Suppressor macrophage (primary cell): ENCODE measurements at regions not wholly inside any gene's neighbourhood (a gene's known extent, or its start where the extent isn't known, plus 50 kb on each side); places are given as distances from the start of the nearest gene placed in this dataset.
"Not testable (repeated sequence)": the region's sequence is repeated elsewhere in the genome, so short reads cannot be mapped to it uniquely, and the experiment has no call there.

Source experiments
- DNase-seq, 4 experiments: peaks; one replicate each; pipeline ENCODE4 v3.0.0-alpha.2; 2020 to 2022

DNA sequence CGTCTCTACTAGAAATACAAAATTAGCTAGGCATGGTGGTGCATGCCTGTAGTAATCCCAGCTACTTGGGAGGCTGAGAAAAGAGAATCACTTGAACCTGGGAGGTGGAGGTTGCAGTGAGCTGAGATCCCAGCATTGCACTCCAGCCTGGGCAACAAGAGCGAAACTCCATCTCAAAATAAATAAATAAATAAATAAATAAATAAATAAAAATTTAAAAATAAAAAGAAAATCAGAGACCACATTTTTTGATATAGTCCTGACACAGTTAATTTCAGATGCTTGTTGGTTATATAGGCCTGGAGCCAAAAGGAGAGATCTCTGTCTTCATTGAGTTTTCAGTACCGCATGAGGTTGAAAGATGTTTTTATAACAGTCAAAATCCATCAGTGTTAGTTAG is 388.3 kb downstream of the PRELID2 start:
- not testable (repeated sequence) for DNase-seq

DNA sequence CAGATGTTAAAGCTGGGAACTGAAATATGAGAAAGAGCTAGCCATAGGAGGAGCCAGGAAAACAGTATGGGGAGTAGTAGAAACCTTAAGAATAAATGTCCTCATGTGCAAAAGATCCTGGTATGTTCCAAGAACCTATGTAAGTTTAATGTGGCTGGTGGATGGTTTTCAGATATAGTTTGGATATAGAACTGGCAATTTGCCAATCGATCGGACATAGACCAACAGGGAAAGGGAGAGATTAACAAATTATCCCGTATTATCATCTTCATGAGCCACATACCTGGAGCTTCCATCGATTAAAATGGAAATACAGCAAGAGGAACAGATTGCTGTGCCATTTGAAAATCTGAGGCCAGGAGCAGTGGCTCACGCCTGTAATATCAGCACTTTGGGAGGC is 388.7 kb downstream of the PRELID2 start:
- no peak for DNase-seq

DNA sequence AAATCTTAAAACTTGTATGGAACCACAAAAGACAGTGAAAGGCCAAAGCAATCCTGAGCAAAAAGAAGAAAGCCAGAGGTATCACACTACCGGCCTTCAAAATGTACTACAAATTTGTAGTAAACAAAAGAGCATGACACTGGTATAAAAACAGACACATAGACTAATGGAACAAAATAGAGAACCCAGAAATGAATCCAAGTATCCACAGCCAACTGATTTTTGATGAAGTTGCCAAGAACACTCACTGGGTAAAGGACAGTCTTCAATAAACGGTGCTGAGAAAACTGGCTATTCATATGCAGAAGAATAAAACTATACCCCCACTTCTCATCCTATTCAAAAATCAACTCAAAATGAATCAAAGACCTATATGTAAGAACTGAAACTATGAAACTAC is 390.1 kb downstream of the PRELID2 start:
- no peak for DNase-seq

DNA sequence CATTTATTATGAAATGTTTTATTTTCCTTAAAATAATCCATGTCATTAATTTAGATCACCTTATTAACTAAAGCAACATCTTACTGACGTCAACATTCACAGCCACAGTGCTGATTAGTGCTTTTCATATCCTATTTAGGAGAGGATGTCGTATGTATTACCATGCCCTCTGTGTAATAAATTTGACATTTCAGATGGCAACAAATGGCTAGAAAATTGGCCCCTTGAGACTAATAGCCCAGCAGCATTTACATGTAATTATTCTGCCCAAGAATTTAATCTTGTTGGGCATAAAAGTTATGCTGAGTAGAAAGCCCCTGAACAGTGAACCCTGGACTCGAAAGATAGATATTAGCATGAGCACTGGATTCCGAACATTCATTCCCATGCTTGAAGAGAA is 391.2 kb downstream of the PRELID2 start:
- no peak for DNase-seq

DNA sequence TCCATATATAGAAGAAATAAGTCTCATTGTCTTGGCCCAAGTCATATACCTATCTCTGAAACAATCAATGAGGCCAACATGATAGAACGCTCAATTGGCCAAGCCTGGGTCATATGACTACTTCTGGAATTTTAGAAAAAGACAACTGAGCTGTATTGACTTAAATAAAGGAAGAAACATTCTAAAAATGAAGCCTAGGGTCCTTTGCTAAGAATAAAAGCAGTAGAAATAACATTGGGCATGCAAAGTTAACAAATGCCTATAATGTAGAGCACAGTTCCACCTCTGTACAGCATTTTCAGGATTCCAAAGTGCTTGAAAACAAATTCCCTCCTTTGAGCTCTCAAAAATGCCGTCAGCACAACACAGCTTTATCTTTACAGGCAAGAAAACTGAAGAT is 391.8 kb downstream of the PRELID2 start:
- no peak for DNase-seq

DNA sequence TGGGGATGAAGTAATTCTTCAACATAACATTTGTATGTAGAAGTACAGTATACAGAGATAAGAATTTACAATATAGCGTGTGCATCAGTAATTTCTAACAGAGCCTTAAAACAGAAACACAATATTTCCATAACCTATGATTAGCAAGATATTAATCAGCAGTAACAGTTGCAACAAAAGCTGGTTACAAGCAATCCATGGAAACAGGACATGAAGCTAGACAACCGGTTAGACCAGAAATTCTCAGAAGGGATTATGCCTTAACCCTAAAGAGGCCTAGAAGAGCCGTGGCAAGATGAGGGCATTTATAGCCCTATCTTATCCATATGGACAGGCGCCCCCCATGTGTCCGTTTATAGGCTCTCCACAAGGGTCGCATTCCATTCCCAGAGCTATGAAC is 392.5 kb downstream of the PRELID2 start:
- not testable (repeated sequence) for DNase-seq

DNA sequence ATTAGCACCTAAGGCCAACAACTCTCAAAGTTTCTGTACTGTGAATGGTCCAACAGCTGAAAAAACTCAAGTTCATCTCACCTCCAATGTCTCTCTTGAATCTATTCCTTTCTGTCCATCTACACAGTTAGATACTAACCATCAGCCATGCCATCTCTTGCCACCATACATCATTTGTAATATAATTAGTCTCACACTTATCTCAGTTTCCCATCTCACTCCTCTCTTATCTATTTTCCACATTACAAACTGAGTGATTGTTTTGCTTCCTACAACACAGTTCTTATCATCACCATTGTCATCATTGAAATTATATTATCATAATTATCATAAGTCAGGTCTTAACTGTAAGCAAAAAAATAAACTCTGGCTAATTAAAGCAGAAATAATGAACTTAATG is 393.9 kb downstream of the PRELID2 start:
- DNase-seq, result no peak

DNA sequence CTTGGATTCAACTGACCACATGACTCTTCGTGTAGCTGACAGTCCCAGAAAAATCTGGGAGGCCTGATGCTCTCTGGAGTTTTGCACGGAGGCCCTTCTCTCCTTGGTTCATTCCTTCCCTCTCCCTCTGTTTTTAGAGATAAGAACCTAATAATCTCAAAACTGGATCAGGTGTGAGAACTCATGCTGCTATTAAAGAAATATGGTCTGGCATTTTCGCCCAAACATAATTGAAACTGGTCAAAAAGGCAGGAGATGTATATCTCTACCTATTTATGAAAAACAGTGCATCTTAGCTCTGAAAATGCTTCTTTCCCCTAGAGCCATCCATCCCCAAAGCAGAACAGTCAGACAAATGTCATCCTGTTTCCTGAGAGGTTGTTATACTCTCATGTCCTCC is 397.5 kb downstream of the PRELID2 start:
- no peak for DNase-seq

DNA sequence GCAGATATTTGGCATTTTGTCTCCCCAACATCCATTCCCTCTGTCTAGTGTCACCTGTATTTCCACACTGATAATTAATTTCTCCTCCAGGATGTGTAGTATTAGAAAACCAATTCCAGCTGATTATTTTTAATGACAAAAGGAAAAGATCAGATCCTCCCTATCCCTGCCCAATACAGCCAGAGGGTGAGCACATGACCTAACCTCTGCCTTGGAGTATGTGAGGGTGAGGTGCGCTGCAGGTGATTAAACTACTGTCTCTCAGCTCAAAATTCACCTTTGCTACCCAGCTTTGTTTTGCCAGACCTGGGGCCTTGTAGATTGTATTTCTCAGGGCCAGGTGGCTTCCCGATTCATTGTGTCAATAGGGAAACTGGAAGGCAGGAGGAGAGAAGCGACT is 402.1 kb downstream of the PRELID2 start:
- no peak for DNase-seq

DNA sequence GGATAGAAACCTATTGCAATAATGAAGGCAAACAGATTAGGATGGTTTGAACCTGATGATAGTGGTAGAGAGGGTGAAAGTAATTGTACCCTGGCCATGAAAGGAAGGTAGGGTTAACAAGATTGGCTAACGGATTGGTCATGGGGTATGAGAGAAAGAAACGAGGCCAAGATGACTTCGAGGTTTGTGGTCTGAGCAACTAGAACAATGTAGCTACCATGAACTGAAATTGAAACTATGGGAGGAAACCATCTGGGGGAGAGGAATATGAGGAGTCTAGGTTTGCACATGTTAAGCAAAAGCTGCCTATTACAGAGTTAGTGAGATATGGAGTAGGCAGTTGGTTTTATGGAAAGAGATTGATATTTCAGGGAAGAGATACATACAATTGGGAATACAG is 406.0 kb downstream of the PRELID2 start:
- DNase-seq, result no peak

DNA sequence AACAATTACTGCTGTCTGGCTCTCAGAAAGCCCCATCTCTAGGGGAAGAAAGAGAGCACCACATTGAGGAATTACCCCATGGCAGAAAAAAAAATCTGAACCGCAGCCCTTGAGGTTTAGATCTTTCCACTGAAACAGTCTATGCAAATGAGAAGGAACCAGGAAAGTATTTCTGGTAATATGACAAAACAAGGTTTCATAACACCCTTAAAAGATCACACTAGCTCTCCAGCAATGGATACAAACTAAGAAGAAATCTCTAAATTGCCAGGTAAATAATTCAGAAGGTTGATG is 427.1 kb downstream of the PRELID2 start:
- no peak for DNase-seq

DNA sequence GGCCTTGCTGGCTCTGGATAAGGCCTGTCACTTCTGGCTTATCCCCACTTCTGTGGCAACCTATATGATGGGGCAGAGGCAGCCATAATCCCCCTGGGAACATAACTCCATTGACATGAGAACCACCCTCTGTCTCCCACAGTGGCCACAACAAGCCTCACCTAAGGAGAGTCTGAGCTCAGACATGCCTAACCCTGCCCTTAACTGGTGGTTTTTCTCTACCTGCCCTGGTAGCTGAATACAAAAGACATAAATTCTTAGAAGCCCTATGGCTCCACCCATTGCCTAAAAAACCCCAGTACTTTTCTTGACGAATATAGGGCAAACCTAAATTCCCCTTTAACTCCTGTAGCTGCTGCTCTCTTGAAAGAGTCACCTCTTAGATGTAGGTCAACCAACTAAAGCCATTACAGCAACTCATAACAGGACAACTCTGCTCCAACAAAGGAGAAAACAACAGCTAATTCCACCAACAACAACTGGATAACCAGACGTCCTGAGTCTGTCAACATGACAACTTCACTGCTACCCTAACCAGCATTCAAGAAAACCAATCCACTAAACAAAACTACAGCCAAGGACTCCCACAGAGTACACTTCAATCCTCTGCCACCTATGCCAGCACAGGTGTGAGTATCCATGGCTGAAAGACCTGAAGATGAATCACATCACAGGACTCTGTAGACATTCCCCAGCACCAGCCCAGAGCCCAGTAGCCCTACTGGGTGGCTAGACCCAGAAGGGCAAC is 427.7 kb downstream of the PRELID2 start:
- no peak for DNase-seq

DNA sequence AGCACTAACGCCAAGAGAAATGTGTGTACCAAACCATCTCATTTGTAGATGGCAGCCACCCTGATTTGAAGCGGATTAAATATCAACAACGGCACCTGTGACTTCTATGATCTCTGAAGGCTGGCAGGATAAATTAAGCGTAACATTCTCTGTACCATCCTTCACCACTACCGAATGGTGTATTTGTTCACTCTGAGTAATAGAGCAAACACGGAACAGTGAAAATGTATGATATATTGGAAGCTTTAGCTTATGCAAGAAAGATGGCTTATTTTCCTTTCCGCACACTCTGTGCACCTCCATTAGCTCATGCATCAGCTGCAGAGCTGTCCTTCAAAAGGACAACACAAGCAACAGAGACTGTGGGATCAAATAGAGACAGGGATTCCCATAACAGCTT is 431.1 kb downstream of the PRELID2 start:
- no peak for DNase-seq

DNA sequence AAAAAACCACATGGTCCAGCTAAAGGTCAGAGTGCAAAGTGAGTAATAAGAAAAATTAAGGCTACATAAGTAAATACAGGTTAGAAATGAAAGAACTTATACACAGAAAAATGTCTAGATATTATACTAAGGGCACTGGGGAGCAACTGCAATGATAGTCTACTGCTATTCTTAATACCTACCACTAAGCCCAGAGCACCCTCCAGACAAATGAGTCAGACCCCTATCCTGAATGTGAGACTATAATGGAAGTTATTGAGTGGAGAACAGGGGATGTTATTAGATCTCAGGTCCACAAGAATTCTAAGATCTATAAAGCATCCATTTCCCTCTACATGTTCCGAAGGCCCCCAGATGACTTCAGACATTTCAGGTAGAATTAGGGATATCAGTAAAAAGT is 438.3 kb downstream of the PRELID2 start:
- no peak for DNase-seq

DNA sequence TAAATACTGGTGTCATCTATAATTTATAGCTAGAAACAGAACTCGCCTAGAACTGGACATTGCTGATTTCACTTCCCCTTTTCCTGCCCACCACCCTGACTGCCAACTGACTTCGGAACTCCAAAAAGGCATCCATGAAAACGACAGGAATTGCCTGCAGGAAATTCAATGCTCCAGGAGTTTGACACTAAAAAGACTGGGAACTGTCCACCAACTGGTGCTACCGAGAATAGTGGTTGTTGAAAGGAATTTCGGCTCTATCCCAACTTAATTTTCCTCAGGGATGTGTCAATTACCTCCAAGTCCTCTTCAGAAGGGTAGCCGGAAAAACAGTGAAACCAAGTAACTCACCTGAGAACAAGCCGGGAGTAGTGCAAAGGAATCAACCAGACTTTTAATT is 440.0 kb downstream of the PRELID2 start:
- not testable (repeated sequence) for DNase-seq

DNA sequence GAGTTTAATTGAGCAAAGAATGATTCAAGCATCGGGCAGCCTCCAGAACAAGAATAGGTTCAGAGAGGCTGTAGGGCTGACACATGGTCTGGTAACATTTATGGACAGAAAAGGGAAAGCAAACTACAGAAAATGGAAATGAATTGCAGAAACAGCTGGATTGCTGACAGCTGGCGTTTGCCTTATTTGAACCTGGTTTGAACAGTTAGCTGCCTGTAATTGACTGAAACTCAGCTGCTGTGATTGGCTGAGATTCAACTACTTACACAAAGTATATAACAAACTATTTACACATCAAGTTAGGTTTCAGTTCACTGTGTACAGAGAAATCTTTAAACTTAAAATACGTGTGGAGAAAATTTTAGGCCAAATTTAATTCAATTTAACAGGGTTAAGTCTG is 441.7 kb downstream of the PRELID2 start:
- DNase-seq, result no peak

DNA sequence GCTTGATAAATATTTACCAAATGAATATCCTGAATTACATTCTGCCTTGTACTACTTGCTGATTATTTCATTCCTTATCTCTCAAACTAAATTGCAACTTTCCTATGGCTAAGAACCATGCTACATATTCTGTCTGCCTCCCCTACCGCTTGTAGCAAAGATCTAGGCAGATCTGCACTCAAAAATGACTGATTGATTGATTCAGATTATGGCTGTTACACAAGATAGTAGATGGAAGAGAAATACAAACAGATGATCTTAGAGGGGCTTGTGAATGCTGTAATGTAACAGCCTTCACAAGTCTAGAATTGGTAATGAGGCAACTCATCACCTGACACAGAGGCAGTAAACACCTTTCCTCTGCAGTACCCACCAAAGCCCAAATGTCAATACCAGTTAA is 446.1 kb downstream of the PRELID2 start:
- no peak for DNase-seq

DNA sequence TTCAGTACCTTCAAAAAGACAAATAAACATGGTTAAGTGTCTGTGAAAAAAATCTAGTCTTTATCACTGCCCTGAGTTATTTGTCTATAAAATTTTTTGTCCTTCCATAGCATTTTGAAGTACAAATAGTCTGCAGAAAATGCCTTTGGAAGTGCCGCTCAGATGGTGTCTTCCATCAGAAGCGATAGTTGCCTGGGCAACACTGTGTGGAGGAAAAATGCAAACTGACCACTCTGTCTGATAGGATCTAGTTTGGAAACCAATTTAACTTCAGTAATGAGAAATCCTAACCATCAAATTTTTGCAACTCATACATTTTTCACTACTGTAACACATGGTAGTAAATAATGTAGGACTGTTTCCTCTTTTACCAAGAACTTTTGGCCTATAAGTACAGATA is 449.9 kb downstream of the PRELID2 start:
- DNase-seq, result no peak

DNA sequence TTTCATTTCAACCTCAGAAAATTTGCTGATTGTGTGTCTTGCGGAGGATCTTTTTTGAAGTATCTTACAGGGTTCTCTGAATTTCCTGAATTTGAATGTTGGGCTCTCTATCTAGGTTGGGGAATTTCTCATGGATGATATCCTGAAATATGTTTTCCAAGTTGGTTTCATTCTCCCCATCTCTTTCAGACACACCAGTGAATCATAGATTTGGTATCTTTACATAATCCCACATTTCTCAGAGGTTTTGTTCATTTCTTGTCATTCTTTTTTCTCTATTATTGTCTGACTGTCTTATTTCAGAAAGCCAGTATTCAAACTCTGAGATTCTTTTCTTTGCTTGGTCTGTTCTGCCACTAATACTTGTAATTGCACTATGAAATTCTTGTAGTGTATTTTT is 456.9 kb downstream of the PRELID2 start:
- no peak for DNase-seq

DNA sequence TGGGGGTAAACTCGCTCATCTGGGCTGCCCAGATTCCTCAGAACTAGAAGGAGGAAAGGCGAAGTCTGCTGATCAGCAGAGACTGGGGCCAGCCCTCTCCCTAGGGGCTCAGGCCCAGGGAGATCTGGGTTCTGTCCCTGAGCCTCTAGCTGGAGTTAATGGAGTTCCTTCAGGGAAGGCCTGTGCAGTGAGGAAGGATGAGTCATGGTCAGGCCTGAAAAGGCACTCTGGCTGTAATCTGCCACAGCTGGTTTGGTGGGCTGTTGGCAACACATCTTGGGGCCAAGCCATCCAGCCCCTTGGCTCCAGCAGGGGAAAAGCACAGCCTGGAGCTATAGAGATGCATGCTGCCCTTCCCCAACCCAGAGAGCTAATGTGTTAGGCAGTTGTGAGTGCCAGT is 459.6 kb downstream of the PRELID2 start:
- DNase-seq, result no peak

DNA sequence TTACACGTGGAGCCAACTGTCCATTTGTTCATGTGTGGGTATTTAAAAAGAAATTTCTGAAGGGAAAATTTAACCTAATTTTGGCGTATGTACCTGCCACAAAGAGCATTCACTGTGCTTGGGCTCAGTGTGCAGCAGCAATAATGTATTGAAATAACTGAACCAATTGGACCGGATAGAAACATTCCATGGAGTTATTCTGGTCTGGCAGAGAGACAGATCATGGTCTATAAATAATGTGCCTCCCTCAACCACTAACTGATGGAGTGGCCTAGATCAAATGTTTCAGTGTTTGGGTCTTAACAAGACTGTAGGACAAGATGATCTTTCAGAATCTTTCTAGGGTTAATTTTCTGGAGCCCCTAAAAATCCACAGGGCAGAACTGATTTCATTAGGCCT is 469.7 kb downstream of the PRELID2 start:
- no peak for DNase-seq

DNA sequence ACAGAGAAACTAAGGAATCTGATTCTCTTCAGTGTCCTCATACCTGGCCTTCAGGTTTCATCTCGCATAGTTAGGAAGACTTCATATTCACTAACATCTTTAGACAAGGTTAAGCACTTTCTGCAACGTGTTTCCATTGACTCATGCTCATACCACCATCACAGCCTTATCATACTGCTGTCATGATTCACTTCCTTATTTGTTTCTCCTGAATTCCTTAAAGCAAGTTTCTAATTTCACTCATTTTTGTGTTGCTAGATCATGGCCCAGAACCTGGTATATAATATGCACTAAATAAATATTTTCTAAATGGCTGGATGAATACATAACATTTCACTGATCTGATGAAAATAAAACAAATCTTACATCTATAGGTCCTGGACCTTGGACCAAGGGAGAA is 472.9 kb downstream of the PRELID2 start:
- no peak for DNase-seq

DNA sequence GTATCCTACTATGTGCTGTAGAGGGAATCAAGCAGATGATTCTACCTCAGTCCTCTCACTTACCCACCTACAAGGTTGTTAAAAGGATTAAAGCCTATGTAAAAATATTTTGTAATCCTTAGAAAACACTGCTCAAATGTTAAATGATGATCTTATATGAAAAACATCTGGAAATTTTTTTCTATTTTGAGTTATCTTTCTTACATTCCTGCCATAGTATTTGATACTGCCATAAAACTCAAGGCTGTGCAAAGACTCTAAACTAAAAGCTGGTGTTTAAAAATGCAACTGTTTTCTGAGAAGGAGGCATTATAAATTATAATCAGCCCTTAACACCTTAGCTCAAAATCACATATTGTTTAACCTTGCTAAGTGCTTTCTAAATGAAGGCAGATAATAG is 474.2 kb downstream of the PRELID2 start:
- DNase-seq, result no peak

DNA sequence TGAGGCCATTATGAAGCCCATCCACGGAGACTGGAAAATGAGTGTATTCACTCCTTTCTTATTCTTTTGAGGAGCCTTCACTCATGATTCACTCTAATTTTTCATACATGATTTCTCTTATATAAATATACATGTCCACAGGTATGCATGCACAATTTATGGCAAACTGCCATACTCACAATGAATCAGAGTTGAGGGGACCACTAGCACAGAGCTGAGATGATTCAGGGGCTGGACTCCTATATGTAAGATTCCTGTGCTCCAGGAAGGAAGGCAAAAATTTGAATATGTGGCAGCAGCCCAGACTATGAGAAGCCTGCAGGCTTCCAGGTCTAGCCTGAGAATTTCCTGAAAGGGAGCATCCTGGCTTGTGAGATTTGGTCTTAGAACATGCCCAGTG is 484.6 kb downstream of the PRELID2 start:
- no peak for DNase-seq

DNA sequence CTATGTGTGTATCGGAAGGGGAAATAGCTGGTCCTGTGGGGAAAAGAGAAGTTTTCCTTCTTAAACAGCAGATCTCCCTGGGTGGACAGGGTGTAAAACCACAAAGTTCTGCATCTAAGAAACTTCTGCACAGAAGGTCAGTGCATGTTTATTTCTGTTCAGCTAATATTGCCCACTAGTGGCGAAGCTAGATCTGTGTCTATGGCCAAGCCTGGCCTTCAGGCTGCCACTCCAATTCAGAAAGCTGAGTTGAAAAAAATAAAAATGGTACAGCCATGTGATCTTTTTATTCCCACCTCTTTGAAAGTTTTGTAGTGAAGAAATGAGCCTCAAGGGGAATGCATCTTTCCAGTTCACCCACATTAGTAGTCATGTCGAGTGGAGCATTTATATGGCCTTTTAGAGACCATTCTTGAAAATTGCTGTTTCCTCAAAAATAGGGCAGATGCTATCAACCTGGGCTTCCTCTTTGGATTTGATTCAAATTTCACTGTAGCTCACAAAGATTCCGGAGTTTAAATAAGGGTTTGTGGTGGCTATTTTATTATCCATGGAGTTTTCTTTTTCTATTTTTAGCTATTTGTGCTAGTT is 488.0 kb downstream of the PRELID2 start:
- no peak for DNase-seq
